HG02973 (cell line): ENCODE measurements at regions not wholly inside any gene's neighbourhood (a gene's known extent, or its start where the extent isn't known, plus 50 kb on each side); places are given as distances from the start of the nearest gene placed in this dataset.

Experiments used
- ATAC-seq: cut with Tn5 transposase; IDR thresholded peaks from one replicate; pipeline ENCODE4 v1.9.1; 2021; ENCODE audit warnings: moderate library complexity; ENCODE audit not compliant: unreplicated experiment

DNA sequence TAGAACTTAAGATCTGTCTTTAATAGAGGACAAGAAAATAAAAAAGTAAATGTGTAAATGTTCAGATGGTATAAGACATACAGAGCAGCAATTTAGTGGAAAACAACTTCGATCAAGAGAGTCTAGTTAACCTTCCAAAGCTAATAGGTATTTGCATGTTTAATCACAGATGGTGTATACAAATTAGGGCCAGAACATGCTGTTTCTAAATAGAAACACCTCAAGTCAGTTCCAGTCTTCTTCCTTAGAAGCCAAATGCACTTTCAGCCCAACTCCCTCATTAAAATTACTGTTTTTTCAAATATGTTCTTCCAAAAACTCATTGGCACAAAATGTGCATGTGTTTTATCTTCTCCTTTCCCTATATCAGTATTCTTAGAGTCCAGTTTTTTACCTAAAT lies 604.4 kb downstream of the SLC6A15 start:
- no peak for ATAC-seq

DNA sequence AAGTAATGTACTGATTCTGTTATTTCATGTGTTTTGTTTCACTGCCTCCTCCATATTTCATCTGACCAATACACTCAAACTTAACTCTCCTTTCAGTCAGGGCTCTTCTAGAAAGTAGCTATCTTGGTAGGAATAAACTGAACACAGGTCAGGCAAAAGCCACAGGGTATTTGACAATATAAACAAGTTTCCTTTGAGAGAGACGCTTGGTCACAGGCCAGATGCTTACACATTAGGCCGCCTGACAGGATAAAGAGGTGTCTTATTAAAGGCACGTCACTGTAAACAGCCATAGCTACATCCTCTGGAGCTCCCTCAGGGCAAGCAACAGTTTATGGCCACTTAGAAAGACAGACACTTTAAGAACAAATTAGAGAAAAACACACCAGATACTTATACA lies 607.5 kb downstream of the SLC6A15 start:
- no peak for ATAC-seq

DNA sequence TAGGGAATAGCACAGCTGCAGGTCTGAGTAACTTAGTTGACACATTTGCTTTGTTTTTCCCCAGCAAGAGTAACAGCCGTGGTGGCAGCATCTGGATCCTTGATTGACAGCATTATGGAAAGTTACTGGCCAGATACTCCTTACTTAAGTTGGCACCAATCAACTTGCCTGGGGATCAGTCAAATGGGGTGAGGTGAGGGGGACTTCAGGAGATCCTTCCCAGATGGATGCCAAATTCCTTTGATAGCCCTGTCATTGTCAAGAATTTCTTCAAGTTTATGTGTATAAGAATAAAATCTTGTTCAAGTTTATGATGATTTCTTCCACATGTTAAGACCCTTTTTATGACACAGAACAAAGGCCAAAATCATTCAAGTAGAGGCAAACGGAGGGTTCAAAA lies 618.4 kb downstream of the SLC6A15 start:
- ATAC-seq, result no peak

DNA sequence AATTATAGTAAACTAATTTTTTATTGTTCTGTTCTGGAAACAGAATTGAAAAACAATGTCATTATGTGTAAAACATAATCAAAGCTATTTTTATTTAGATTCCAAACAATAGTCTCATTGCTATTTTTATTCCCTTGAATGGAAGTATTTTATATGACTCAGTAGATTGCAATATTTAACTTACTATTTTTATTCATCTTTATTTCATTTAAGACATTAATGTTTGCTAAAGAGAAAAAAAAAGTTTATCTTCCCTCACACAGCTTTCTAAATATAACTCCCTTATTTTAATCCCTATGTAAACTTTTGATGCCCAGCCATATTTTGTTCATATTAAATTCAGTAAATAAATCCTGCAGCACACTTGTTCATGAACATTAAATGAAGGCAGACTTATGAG lies 622.4 kb downstream of the SLC6A15 start:
- ATAC-seq, result no peak

DNA sequence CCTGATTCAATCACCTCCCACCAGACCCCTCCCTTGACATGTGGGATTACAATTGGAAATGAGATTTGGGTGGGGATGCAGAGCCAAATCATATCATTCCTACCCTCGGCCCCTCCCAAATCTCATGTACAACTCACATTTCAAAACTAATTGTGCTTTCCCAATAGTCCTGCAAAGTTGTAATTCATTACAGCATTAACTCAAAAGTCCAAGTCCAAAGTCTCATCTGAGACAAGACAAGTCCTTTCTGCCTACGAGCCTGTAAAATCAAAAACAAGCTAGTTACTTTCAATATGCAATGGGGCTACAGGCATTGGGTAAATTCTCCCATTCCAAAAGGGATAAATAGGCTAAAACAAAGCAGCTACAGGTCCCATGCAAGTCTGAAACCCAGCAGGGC lies 634.6 kb downstream of the SLC6A15 start:
- ATAC-seq, result no peak

DNA sequence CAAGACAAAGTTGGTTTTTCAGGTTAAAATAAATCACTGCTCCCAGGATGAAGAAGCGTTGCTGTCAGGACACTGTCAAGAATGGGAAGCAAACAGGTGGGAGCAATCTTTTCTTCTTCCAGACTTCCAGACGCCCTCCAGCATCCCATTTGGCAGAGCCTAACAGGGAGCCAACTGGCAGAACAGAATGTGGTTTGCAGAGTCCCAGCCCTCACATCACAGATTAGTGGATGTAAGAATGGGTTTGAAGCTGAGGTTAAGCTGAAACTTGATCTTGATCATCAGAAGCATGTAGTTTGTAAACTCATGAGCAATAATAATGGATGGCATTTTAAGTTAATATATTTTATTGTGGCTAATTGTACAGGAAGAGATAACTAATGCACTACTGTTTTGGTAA lies 636.4 kb downstream of the SLC6A15 start:
- ATAC-seq, result no peak

DNA sequence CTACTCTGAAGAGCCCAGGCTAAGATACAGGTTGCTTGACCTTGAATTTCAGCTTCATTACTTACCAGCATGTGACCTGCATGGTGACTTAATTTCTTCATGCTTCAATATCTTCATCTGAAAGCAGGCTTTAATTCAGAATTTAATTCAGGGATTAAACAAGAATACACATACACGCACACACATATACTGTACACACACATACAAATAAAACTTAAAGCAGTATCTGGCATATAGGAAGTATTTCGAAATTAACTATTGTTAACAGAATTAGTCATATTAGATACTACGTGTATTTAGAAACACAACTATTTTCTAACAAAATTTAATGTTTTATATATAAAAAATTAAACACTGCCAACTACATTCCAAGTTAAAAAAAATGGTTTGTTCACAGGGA lies 640.3 kb downstream of the SLC6A15 start:
- no peak for ATAC-seq

DNA sequence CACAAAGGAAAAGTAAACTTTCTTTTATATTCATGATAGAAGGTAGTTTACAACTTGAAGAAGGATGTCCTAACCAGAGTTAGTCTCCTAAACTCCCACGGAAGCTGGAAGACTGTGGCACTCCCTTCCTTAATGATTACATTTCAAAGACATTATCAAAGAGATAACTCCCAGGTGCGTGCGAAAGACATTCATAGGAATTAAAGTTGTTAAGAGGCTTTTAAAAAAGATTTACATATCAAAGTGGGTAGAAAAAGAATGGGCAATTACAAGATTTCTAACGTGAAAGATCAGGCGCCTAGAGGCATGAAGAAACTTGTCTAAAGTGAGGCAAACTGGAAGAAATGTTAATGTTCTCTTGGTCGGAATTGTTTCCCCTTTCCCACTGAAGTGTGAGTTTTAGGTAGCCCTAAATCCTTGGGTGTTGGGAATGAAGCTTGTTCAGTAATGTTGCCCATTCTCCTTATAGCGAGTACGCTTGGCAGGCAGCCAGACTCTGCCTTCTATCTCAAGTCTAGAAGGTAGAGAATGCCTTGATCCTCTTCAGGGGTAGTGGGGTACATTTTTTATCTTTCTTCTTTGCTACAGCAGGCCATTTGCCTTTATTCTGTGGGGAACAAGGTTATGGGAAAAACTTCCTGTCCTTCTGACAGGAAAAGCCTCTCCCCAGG lies 642.0 kb downstream of the SLC6A15 start:
- no peak for ATAC-seq

DNA sequence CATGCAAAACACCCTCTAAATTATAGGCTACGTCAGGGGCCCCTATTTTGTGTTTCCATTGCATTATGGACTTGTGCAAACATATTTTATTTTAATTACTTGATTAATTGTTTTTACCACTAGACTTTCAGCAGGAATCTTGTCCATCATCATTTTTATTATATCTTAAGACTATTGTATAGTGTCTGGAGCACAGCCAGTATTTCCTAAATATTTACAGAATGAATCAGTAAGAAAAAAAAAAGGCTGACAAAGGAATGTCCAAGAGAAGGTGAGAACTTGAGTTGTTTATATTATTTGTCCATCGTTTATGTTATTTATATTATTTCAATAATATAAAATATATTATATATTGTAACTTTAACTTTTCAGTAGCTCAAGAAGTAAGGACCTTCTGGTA lies 664.7 kb downstream of the SLC6A15 start:
- no peak for ATAC-seq

DNA sequence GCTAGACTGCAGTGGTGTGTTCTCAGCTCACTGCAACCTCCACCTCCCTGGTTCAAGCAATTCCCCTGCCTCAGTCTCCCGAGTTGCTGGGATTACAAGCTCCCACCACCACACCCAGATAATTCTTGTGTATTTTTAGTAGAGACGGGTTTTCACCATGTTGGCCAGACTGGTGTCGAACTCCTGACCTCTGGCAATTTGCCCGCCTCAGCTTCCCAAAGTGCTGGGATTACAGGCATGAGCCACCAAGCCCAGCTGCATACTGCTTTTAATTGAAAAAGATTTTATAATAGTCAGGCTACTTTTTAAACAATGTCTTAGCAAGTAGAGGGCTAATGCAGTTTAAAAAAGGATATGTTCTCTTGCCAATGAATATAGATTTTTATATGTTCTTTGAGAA lies 668.9 kb downstream of the SLC6A15 start:
- ATAC-seq, result no peak

DNA sequence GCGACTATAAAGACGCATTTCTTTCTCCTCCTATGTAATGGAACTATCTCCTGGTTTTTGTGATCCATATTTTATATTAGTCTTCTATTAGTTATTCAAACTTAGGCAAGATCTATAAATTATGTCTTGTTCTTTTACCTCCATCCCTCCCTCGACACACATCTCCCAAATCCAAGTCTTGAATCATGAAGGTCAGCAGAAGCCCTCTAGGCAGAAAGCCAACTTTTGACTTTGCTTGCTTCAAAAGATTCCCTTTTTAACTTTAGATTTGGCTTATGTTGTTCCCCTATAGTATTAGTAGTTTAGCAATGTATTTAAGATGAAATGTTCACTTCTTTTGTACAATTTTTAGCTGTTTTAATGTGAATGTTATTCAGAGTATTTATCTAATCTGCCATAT lies 689.8 kb downstream of the SLC6A15 start:
- no peak for ATAC-seq

DNA sequence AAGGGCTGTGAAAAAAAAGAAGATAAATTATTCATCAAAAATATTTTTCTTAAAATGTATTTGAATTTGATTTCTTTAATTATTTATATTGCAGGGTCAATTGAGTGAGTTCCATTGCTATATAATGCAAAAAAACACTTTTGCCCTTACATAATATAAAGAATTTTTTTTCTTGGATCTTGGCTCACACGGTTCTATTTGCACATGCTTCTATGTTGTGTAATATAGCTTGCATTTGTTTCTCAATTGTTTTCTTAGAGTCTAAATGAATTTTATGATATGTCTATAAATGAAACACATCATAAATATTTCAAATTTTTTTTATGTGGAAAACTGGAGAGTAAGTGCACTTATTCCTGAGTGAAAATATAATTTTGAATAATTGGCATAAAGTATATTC lies 694.2 kb downstream of the SLC6A15 start:
- no peak for ATAC-seq

DNA sequence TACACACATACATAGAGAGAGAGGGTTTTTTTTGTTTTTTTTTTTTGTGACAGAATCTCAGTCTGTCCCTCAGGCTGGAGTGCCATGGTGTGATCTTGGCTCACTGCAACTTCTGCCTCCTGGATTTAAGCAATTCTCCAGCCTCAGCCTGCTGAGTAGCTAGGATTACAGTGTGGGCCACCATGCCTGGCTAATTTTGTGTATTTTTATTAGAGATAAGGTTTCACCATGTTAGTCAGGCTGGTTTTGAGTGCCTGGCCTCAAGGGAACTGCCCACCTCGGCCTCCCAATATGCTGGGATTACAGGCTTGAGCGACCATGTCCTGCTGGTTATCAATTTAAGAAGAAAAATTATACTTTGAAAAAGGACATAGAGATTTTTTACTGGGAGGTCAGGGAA lies 710.6 kb downstream of the SLC6A15 start:
- no peak for ATAC-seq

DNA sequence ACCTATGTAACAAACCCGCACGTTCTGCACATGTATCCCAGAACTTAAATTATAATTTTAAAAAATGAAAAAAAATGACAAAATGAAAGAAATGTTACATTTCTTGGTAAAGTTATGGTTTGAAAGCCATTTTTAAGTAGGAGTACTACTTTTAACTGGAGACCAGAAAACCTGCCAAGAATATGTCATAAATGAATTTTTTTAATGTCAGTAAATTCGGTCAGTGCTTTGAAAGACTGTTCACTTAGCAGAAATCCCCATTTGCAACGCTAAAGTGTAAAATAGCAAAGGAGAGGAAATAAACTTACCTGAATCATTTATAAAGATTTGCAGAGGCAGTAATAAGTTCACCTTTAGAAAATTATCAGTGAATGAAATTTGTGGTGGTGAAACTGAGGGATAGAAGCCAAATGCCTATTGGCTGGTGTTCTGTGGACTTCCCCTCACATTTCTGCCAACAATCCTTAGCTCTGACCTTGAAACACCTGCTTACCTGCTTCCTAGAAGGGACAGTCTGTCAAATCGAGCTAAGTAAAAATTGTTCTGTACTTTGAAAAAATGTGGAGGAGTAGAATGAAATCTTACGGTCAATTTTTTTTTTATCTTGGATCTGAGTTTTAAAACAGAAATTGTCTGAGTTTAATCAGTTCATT lies 714.2 kb downstream of the SLC6A15 start:
- no peak for ATAC-seq

DNA sequence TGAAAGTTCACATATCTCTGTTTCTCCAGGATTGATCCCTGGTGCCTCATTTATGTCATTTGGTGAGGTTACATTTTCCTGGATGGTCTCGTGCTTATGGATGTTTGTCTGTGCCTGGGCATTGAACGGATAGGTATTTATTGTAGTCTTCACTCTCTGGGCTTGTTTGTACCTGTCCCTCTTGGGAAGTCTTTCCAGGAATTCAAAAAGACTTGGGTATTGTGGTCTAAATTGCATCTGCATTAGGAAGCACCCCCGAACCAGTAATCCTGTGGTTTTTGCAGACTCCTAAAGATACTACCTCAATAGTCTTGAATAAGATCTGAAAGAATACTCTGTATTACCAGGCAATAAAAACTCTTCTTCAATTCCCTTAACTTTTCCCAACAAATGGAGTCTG lies 720.8 kb downstream of the SLC6A15 start:
- ATAC-seq, result no peak

DNA sequence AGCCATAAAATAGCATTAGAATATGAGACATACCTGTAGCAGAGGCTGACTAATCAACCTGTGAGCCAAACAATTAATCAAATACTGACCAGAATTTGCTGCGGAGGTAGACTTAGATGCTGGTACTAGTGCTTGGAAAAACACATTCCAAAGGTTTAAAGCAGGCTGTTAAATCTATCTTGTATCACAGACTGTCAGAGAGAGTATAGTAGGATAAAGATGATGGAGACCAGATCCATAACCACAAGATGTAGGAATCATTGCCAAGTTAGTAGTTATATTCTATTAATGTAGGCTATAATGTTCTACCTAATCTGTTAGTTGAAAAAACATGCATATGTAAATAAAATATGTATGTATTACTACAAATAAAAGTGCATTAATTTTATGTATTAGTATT lies 726.2 kb downstream of the SLC6A15 start:
- ATAC-seq, result no peak

DNA sequence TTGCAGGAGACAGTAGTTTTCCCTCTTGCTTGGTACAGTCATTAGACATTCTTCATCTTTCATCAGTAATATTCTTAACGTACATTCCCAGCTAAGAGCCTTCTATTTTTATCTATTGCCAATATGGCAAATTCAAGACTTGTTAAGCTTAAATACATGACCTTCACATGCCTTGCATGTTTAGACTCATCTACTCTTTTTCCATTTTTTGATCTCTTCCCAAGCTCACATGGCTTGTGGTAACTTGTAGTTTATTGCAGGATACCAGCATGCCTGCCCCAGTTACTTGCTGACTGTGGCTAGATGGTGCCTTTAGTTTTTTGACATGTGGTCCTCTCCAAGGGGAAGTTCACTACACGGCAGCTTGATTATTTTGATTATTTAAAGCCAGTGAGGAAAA lies 729.0 kb downstream of the SLC6A15 start:
- ATAC-seq, result no peak

DNA sequence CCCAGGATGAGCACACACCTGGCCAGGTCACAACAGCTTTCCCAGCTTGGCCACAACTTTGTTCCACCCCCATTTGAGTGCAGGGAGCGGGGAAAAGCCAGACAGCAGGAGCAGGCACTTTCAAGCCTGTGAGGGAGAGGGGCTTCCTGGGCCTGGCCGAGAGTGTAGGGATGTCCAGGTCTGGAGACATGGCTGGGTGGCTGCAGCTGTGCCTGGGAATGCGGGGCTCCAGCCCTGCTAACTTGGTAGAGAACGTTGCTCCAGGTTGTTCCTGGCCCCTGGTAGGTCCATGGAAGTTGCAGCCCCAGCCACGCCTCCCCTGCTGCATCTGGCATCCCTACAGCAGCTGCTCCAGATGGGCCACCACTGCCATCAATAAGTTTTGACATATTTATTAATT lies 738.5 kb downstream of the SLC6A15 start:
- no peak for ATAC-seq

DNA sequence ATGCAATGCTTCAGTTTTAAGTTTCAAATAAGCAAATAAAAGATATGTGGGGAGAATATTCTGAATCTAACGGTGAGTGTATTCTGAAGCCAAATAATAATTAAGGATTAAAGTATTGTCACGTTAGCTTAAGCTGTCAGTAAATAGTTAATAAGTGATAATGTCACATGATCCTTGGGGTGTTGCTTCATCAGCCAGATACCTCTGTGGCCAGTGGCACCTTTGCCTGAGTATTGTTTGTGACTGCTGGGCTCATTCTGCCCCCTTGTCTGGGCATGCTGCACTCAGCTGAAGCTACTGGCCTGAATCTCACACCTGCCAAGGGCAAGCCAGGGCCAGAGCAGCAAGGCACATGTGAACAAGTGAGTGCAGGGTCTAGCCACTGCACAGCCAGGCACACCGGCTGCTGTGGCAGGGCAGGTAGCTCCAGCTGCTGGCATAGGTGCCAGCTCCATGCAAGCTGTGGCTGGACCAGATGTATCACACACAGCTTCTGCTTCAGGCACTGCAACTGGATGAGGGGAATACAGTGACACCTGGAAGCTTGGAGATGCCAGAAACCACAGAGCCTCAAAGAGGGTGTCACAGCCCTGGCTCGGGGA lies 739.7 kb downstream of the SLC6A15 start:
- ATAC-seq, result no peak

DNA sequence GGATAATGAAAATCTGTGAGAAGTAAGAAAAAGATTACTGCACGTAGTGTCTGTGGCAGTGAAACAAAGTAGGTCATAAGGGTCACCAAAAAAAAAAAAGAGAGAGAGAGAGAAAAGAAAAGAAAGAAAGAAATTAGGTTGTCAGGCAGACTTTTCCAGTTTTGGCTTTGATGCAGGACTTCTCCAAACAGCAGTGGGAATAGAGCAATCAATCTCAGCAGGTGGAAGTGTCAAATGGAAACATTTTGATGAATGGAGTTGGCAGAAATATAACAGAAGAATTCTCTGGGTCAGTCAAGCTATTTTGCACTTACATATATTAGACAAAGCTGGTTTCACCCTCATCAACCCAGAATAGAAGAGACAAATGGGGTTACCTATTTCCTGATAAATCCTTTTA lies 745.8 kb downstream of the SLC6A15 start:
- ATAC-seq, result no peak

DNA sequence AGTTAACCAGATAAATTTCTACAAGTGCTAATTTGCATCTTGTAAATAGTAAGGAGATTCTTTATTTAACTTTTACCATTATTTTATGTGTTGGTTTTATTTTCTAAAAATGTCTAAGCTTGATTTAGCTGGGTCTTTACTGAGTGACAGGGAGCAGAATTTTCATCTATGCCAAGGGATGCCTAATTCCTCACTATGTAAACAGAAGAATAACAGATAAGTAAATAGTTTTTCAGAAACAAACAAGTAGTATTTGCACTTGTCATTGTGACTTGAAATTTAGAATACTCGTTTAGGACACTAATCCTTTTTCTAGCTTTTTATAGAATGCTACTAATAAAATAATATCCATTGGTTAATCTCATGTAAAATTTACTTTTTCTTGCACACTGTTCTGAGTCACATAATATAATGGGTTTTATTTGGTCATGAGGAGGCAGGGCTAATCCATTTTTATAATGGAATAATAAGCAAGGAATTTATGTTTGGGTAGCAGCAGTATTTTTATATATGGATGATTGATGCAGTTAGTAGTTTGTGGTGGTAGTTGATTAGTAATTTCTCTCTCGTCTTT lies 746.5 kb downstream of the SLC6A15 start:
- ATAC-seq, result no peak

DNA sequence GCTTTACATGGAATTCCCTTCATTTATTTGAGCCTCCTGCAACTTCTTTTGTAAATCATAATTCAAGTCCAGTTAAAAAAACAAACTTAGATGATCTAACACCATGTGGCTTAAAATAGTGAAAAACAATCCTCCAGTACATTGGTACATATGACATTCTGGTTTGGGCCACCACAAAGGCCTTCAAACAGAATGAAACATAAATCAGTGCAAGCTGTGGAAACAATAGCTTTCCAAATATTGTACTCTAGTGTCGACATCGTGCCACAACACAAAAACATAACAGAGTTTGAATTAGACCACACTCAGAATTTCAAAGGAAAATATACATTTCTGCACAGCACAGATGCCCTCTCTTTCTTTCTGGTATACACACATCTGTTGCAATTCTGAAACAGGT lies 751.3 kb downstream of the SLC6A15 start:
- ATAC-seq, result no peak
